ENCODE measurements at regions not wholly inside any gene's neighbourhood (a gene's known extent, or its start where the extent isn't known, plus 50 kb on each side); places are given as distances from the start of the nearest gene placed in this dataset.

GRCh38 chr6:140979642-140980091 lies 1153.1 kb upstream of the GJE1 start:
- no peak for TF ChIP-seq EZH2 (IDR thresholded peaks at IDR 0.05; ENCODE audit: insufficient read depth, poor library complexity, severe bottlenecking)
- TF ChIP-seq EZH2phosphoT487 (IDR thresholded peaks at IDR 0.05; ENCODE audit: insufficient read depth, low read depth), result no peak

Data from GM23248 (cell line).